ENCODE measurements at regions not wholly inside any gene's neighbourhood (a gene's known extent, or its start where the extent isn't known, plus 50 kb on each side); places are given as distances from the start of the nearest gene placed in this dataset.

DNA sequence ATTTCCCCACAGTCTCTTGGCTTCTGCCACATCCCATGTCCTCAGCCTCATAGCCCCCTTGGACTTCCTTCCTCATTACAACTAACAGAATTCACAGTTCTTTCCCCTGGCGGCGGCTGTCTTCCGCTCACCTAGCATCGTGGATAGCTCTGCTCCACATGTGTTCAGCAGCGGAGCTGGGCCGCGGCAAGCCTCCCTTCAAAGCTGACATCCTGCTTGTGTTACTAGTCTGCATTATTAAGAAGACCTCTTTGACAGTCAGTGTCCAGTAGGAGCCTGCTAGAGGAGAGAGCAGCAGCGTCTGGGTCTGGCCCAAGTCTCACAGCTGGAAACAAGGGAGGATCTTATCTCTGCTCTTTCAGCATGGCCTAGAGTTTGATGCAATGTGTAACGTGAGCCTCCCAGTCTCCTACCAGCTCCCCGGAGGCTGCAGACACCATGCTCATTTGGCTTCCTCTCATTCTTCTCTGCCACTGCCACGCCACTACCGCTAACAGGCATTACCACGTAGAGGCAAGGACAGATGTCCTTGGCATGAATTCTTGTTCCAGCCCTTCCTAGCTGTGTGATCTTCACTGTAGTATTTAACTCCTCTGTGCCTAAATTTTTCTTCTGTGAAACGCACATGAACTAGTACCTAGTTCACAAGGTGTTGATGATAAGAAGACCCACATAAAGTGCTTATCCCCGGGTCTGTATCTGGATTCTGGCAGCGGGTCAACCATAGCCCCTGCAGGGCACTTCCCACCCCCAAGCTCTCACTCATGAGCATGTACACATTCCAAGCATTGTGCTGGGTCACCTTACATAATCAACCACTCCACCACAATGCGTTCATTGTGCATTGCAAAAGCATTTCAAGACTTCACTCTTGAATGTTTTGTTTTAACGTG, 107.1 kb upstream of the BACH2 start:
- peak; percentile 50 for DNase-seq (ENCODE audit: low read depth)

DNA sequence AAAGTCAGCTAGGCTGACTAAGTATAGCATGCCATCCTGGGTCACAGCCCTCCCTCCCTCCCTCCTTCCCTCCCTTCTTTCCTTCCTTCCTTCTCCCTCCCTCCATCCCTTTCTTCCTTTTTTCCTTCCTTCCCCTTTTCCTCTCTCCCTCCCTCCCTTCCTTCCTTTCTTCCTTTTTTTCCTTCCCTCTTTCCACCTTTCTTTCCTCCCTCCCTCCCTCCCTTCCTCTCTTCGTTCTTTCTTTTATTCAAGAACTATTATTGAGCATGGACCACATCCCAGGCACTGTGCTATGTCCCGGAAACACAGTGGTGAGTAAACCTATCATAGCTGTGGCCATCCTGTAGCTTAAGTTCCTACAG, 106.2 kb upstream of the BACH2 start:
- no peak for DNase-seq (ENCODE audit: low read depth)

DNA sequence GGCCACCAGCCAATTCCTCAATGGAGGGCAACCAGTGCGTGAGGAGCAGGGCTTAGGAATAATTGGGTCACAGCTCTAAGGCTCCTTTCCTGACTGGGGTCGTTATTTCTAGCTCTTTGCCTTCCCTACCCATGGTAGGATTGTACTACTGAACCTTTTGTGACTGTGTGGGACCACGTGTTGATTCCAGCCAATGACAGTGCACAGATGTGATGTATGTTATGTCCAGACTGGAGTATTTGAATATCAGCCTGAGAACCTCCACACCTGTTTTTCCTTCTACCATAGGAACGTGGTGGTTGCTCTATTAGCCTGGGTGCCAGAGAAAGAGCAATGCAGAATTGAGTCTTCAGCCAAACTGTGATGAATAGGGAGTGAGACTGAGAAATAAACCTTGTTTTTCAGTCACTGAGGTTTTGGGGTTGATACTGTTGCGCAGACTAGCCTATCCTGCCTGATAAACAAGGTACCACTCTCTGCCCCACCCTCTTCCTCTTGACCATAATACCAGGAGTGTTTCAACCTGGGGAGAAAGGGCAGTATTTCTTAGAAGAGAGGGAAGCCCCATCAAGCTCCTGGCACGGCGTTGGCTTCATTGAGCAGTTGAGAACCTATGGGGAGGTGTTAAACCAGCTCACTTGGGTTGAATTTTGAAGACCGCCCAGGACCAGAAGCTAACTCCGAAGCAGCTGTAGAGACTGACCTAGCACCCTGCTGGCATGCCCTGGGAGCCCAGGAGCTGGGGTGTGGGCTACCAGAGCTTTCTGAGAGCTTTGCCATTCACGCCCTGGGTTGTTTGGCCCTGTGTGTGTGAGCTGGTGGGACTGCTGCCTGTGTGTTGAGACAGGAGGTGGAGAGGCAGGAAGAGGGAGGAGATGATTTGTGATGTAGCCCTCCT, 105.5 kb upstream of the BACH2 start:
- no peak for DNase-seq (ENCODE audit: low read depth)

DNA sequence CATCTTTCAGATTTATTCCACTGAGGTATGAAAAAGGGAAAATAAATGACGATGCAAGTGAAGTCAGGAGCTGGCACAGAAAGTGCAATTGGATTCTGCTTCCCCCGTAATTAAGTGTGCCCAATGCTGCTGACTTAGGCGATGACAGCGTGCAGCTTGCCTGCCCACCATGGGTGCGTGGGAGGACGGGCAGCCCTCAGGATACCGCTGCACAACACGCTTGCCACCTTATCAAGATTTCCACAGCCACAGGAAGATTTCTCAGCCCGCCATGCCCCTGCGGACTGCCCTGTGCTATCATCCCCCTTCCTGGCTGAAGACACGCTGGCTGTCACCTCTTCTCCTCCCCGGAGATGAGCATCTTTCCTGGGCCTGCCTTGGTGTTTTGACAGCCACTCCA, 103.3 kb upstream of the BACH2 start:
- no peak for DNase-seq (ENCODE audit: low read depth)

DNA sequence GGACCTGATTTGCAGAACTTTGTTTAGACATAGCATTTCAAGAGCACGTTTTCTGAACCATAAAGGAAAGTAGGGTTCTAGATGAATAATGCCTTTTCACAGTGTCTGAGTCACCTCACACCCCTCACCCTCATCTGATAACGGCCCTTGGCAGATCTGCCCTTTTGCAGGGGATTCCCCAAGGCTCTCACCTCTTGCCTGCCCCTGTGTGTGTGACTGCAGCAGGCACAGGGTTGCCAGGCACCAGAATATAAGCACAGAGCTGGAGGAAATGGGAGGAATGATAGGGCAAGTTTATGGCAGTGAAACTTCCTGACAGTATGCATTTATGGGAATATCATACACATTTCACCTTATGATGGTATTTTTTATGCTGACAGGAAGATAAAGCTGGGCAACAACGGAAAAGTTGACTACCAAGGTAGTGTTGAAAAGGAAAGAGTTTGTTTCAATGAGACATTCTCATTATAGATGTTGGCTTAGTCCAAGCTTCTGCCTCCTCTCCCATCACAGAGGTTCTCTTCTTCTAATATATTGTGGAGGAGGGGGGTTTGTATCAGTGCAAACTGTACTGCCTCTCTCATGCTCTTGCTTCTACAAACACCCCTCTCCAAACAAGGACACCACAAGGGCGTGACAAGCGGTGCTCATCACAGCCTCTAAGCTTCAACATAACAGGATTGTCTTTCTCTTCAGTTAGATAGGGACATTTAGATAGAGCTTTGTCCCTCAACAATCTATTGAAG, 101.5 kb upstream of the BACH2 start:
- peak; percentile 44 for DNase-seq (ENCODE audit: low read depth)

DNA sequence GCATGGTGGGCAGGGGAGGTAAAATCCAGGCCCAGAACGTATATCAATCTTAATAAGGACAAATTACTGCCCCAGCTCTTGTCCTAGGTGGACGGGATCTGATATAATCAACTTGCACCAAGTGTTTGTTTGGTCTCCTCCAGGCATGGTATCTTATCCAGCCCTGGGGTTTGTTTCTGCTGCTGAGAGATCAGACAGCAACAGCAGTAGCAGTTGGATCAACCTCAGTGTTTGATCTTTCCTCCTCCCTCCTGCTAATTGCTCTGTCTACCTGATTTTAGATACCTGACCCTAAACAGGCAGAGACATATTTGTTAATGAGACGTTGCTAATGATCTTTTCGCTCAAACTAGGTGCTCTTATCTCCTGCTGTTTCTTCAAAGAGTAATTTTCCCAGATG, 100.4 kb upstream of the BACH2 start:
- DNase-seq (ENCODE audit: low read depth), result no peak

DNA sequence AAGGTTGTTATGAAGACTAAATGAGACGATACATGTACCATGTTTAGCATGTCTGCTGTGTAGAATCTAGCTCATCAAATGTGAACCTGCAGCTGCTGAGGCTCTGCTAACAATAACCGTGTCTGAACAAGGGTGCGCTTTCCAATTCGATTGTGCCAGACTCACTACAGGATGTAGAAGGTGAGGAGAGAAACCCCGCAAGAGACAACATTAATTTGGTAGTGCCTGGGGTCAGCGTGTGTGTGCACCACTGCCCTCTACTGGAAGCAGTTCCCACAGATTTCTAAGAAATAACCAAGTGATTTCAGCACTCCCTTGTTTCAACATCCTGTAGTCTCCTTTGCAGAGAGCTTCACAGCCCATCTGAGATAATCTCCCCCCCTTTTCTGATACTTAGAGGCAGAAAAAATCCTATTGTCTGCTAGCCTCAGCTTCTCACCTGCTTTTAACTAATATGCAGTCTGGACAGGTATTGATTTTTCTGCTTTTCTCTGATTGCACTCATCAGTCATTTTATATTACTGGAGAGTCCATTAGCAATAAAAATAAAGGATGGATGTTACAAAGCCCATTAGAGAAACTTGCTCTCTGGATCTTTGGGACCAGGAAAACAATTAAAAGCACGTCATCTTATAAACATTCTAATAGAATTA, 96.7 kb upstream of the BACH2 start:
- peak; percentile 62 for DNase-seq (ENCODE audit: low read depth)

DNA sequence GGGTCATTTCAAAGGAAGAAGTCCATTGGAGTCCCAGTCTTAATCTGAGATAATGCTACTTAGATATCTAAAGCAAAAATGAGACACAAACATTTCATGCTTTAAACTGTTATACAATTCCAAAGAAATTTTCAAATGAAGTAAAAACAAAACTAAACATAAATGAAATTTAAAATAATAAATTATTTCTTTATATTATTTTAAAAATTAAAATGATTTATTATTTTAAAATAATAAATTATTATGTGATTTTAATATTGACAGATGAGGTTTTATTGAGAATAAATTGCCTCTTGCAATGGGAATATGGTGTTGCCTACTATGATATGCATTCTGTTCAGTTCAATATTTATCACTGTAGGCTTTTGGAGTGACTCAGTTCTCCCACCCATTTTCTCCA, 93.7 kb upstream of the BACH2 start:
- DNase-seq (ENCODE audit: low read depth), result no peak

DNA sequence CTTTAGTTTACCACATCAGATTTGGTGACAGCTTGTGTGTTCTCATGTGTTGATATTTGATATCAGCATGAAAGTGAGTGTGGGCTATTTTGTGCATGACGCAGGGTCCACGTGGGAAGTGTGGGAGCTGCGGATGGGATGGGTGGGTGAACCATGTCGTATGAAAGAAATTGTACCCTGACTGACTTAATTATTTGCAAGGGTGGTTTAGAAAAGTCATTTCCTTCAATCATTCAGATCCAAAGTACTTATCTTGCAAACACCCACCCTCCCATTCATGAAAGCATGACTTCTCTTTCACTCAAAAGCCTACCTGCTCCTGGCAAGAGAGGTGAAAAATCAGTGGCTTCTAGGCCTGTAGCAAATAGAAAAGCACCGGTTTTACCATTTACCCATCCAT, 91.8 kb upstream of the BACH2 start:
- no peak for DNase-seq (ENCODE audit: low read depth)

DNA sequence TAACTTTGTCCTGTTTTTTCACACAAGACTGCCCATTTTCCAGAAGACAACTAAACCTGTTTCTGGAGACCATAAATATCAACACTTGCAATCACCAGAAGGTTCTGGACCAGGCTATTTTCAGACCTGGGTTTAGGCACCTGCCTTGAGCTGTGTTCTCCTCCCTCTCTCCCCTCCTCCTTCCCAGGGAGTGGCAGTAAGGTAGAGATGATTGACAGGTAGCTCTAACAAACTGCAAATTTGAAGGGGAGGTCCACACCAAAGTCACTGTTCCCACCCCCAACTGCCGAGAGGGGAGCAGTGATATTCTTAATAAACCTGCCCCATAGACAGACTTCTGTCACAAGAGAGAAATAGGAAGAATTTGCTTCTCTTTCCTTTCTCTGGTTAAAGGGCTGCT, 91.2 kb upstream of the BACH2 start:
- DNase-seq (ENCODE audit: low read depth), result no peak

DNA sequence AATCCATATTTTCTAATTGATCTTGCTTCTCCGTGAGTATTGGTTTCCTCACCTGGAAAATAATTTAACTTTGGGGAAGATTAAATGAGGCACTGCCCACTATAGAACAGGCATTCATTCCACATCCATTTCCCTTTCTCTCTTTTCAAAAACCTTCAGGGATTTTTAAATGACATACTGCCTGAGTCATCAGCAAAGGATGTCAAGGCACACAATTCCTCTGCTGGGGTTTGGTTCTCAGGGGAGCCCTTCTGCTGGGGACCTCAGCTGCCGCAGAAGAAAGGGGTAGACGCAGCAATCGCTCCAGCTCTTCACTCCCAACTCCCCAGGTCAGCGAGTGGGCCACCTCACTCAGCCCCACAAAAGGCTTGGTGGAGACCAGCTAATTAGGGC, 90.7 kb upstream of the BACH2 start:
- DNase-seq (ENCODE audit: low read depth), result no peak

DNA sequence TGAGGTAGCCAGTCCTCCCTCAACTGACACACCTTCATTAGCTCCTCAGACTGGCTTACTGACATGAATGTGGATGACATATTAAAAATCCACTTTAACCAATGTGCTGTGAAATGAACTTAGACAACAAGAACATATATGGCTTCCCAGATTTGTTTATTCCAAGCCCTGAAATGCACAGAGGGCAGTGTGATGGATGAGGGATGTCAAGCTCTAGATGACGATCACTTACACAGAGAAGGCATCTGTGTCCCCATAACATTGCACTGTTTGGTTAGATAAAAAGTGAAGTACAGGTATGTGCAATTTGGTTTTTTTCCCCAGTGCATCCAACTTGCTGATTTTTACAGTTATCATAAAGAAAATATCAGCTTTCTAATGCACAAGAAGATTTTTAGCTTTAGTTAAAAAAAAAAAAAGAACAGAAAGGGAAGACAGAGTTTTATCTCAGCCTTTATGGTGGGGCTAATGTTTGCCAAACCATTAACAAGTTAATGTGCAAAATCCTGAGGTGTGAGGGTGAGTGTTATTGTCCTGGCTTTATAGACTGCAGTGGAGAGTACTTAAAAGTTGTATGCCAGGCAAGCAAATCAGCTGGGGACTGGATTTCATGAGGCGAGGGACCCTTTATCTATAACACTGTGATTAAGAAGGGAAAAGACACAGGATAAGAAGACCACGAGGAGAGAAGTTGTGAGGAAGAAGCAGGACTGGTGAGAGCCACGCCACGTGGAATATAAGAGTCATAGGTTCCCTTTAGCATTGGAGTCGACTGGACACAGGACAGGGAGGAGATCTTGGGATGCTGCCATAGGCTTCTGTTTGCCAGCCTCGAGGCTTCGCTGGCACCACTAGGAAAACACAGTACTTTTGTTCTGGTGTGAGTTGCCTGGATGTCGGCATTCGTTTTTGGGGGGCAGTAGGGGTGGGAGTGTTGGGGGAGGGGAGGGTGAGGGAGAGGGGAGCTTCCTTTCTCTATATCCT, 90.0 kb upstream of the BACH2 start:
- DNase-seq (ENCODE audit: low read depth), result no peak

DNA sequence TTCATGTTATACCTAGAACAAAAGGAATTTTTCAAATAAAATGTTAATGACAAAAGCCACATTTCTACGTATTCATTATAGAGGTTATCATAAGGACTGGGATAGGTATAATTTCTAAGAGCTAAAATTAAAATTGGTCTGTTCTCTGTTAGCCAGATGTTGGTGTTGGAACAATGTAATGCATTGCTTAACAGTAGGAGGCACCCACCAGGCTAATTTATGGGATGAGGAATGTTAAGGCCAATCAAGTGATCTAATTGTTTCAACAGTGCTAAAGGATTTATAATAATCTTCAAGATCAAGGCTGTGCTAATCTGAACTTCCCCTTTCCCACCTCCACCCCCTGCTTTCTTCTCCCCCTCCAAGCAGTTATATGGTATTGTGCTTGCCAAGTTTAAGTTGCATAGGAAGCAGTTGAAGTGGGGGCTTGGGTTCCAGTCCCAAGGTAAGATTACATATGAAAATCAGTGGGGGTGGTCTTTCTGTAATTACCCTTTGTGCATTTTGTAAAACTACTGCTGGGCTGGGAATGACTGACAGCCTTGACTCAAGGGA, 89.2 kb upstream of the BACH2 start:
- DNase-seq (ENCODE audit: low read depth), result no peak

DNA sequence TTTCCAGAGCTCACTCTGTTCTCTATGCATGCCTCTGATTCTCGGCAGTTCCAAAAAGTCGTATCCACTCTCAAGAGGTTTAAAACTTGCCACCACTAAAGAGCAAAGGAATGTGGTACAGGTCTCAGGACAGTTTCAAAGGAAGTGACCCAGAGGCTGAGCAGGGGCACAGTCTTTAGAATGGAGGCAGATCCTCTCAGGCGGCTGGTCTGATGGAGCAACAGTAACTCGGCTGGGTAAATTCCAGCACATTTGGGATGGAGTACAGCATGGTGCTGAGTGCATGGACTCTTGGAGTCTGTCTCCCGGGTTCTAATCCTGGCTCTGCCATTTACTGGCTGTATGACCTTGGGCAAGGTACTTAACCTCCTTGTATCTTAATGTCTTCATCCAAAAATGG, 88.1 kb upstream of the BACH2 start:
- DNase-seq (ENCODE audit: low read depth), result no peak

DNA sequence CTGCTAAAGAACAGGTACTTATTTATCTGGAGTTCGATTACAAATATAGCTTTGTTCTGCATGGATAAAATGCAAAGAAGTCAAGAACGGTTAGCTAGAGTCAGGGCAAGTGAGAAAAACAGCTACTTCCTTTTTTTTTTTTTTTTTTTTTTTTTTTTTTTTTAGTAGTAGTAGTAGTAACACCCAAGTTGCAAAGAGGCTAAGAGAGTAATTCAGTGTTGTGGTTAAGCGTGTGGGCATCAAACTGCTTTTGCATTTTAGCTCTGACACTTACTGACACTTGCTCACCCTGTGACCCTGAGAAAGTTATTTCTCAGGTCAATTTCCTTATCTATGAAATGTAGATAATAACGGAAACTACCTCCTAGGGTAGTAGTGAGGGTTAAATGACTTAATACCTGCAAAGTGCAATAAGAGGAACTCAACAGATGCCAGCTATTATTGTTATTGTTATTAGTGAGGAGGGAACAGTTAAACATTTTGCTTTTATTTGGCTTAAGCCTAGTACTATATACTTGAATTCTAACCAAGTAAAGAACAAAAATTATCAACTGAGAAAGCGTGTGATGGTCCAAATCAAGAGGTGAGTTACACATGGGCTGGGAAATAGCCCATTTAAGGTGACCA, 86.7 kb upstream of the BACH2 start:
- DNase-seq (ENCODE audit: low read depth), result no peak

DNA sequence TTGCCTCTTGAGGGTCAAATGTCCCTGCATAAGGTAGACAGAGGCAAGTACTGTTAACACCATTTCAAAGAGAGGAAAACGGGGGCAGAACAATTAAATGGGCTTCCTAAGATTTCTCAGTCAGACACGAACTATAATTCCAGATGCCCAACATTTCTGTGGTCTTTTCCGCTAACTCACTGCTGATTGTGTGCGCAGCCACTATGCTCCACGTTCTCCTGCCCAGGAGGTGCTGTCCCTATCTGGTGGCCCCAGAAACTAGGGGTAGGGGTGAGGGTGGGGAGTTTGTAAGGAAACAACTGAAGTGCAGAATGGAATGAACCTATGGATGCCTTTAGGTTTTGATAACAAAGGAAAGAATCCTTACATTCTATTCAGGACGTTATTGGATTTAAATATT, 86.1 kb upstream of the BACH2 start:
- no peak for DNase-seq (ENCODE audit: low read depth)

DNA sequence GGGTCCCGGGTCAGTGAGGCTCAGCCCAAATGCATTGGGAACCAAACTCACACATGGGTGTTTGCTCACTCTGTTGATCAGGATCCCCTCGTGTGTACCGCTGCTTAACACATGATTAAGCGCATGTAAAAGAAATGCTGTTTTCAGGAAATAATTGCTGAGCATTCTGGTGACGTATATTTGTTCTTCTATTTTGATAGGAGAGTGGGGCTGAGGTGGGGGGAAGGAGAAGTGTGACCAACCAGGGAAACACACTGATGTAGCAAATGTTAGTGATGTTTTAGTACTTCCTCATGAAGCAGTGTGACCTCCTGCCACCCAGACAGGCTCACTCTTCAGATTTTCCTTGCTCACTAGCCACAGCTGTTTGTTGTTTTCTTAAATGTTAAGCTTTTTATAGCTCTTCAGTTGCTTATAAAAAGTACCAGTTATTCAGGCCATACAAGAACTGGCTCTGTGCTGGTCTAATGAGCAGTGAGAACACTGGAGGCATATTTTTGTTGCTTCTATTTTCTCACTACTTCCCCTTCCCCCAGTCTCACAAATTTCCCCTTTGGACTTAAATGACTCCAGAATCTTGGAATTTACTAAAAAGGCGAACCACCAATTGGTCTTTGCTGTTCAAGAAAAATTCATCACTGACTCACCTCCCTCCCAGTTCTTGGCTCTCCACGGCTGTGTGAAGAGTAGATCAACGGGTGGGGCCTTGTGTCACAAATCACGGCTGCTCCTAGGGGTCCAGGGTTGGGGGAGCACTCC, 79.2 kb upstream of the BACH2 start:
- DNase-seq (ENCODE audit: low read depth), result peak; percentile 71

DNA sequence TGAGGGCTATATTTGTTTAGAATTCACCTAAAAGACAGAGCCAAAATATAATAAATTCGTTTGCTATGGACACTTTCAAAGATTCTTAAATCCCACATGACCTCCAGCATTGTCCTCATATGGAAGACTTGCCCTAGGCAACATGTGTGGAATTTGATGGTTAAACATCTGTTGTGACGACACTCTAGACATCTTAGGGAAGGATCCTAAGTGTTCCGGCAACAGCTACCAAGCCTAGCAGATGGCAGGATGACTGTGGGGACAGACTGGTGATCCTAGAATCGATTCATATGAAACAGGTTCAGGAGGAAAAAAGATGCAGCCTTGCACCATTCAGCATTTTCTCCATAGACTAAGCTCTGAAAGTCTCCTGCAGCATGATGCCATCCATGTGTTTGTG, 77.6 kb upstream of the BACH2 start:
- no peak for DNase-seq (ENCODE audit: low read depth)

DNA sequence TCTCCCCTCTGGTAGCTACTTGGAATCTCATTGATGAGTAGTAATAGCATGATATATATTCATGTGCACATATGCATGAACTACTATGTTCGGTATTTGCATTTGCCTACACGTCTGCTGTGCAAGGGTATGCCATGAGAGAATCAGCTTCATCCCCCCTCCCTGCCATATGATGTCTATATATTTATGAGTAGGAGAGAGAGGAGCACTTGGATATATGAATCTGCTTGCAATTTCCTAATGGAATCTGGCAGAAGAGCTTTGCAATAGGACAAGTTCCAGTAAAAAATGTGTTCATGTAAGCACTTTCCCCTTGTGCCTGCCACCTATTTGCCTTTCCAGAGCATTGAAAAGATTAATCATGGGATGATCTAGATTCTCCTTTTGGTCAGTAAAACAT, 76.2 kb upstream of the BACH2 start:
- DNase-seq (ENCODE audit: low read depth), result no peak

All from ELR (cell line).